NCI-H526 treated with DMSO at 0.1 percent for 48 hours (cell line): ENCODE measurements at regions not wholly inside any gene's neighbourhood (a gene's known extent, or its start where the extent isn't known, plus 50 kb on each side); places are given as distances from the start of the nearest gene placed in this dataset.

Experiments
- DNase-seq: peaks from one replicate; lab custom pipeline; 2025; lab: John Stamatoyannopoulos, UW

GRCh38 chr16:50955311-50955710, 195.8 kb downstream of the SALL1 start:
- no peak for DNase-seq

GRCh38 chr16:50954469-50954868, 196.6 kb downstream of the SALL1 start:
- no peak for DNase-seq

GRCh38 chr16:50953290-50953689, 197.8 kb downstream of the SALL1 start:
- DNase-seq, result no peak

GRCh38 chr16:50950955-50951354, 200.1 kb downstream of the SALL1 start:
- no peak for DNase-seq

GRCh38 chr16:50948268-50948930, 202.7 kb downstream of the SALL1 start:
- DNase-seq, result no peak

GRCh38 chr16:50947826-50948225, 203.2 kb downstream of the SALL1 start:
- DNase-seq, result no peak

- DNase-seq, result no peak
Observed at GRCh38 chr16:50946606-50947005, 204.5 kb downstream of the SALL1 start.

GRCh38 chr16:50946098-50946497, 204.2 kb downstream of the CYLD start:
- DNase-seq, result no peak

GRCh38 chr16:50945171-50945570, 203.3 kb downstream of the CYLD start:
- no peak for DNase-seq

GRCh38 chr16:50944436-50944835, 202.6 kb downstream of the CYLD start:
- DNase-seq, result no peak

GRCh38 chr16:50944033-50944432, 202.1 kb downstream of the CYLD start:
- no peak for DNase-seq

GRCh38 chr16:50942143-50942542, 200.3 kb downstream of the CYLD start:
- DNase-seq, result no peak

- DNase-seq, result no peak
Observed at GRCh38 chr16:50941681-50942080, 199.8 kb downstream of the CYLD start.

- no peak for DNase-seq
Observed at GRCh38 chr16:50940275-50940854, 198.5 kb downstream of the CYLD start.

- no peak for DNase-seq
Observed at GRCh38 chr16:50939356-50939755, 197.5 kb downstream of the CYLD start.

- no peak for DNase-seq
Observed at GRCh38 chr16:50938932-50939331, 197.0 kb downstream of the CYLD start.

- no peak for DNase-seq
Observed at GRCh38 chr16:50933262-50933661, 191.4 kb downstream of the CYLD start.

GRCh38 chr16:50932348-50932935, 190.6 kb downstream of the CYLD start:
- no peak for DNase-seq

- no peak for DNase-seq
Observed at GRCh38 chr16:50928065-50928464, 186.2 kb downstream of the CYLD start.

- no peak for DNase-seq
Observed at GRCh38 chr16:50925758-50926357, 184.0 kb downstream of the CYLD start.

GRCh38 chr16:50924759-50925545, 183.1 kb downstream of the CYLD start:
- DNase-seq, result no peak

GRCh38 chr16:50917950-50918703, 176.2 kb downstream of the CYLD start:
- DNase-seq, result no peak
